ENCODE measurements at regions not wholly inside any gene's neighbourhood (a gene's known extent, or its start where the extent isn't known, plus 50 kb on each side); places are given as distances from the start of the nearest gene placed in this dataset.

GRCh38 chr5:123876276-123876790, 364.4 kb downstream of the CSNK1G3 start:
- no peak for TF ChIP-seq CTCF (IDR thresholded peaks at IDR 0.05)
- TF ChIP-seq POLR2A (IDR thresholded peaks at IDR 0.05): no peak
